C4-2B (cell line): ENCODE measurements at regions not wholly inside any gene's neighbourhood (a gene's known extent, or its start where the extent isn't known, plus 50 kb on each side); places are given as distances from the start of the nearest gene placed in this dataset.

Experiments
- CTCF ChIP-seq: fragments of 450-650 bp; conservative IDR thresholded peaks from 2 replicates; pipeline ENCODE4 v1.5.1; 2017; ENCODE audit warnings: mild to moderate bottlenecking
- ZFX ChIP-seq: fragments of 450-650 bp; IDR thresholded peaks from 2 replicates; pipeline ENCODE4 v1.6.1; 2017

GRCh38 chr2:129192841-129193253 lies 786.6 kb upstream of the RAB6C start:
- TF ChIP-seq CTCF (no peak), ZFX (no peak)
